ENCODE measurements at regions not wholly inside any gene's neighbourhood (a gene's known extent, or its start where the extent isn't known, plus 50 kb on each side); places are given as distances from the start of the nearest gene placed in this dataset.

- H3K9me3 ChIP-seq (ENCODE audit: control insufficient read depth in 1 of 2, low read length in 2 of 2) = no peaks in the 10 kb centered on the region
- no peaks in the 10 kb centered on the region for H3K27me3 ChIP-seq (ENCODE audit: control insufficient read depth in 1 of 2, insufficient read depth in 2 of 2, low read length in 2 of 2)
- no peak overlapping the region for H3K9ac ChIP-seq (ENCODE audit: low read depth in 1 of 2, low read length in 2 of 2)
- H3K36me3 ChIP-seq (ENCODE audit: control insufficient read depth in 1 of 2, insufficient read depth in 2 of 2, low read length in 2 of 2) = no peaks in the 10 kb centered on the region
- no peak overlapping the region for H3K27ac ChIP-seq (ENCODE audit: low read depth, low read length)
- no peak overlapping the region for H3K4me3 ChIP-seq (ENCODE audit: low read depth in 1 of 2, low read length in 2 of 2)
- H3K4me1 ChIP-seq (ENCODE audit: control insufficient read depth in 1 of 2, insufficient read depth in 2 of 2, low read length in 2 of 2) = peaks cover 0 to 4% of the 10 kb centered on the region in 2 donors
Measured at GRCh38 chr13:76797361-76797760, 88.8 kb downstream of the KCTD12 start.

GRCh38 chr13:76796851-76797250, 89.4 kb downstream of the KCTD12 start:
- Histone ChIP-seq H3K27me3 (ENCODE audit: control insufficient read depth in 1 of 2, insufficient read depth in 2 of 2, low read length in 2 of 2) (no peaks in the 10 kb centered on the region), H3K36me3 (ENCODE audit: control insufficient read depth in 1 of 2, insufficient read depth in 2 of 2, low read length in 2 of 2) (no peaks in the 10 kb centered on the region), H3K9me3 (ENCODE audit: control insufficient read depth in 1 of 2, low read length in 2 of 2) (no peaks in the 10 kb centered on the region), H3K27ac (ENCODE audit: low read depth, low read length) (no peak overlapping the region), H3K4me3 (ENCODE audit: low read depth in 1 of 2, low read length in 2 of 2) (no peak overlapping the region), H3K4me1 (ENCODE audit: control insufficient read depth in 1 of 2, insufficient read depth in 2 of 2, low read length in 2 of 2) (peaks cover 0 to 4% of the 10 kb centered on the region in 2 donors), H3K9ac (ENCODE audit: low read depth in 1 of 2, low read length in 2 of 2) (no peak overlapping the region)

- Histone ChIP-seq H3K4me1 (ENCODE audit: control insufficient read depth in 1 of 2, insufficient read depth in 2 of 2, low read length in 2 of 2) (peaks cover 0 to 4% of the 10 kb centered on the region in 2 donors), H3K9ac (ENCODE audit: low read depth in 1 of 2, low read length in 2 of 2) (no peak overlapping the region), H3K27ac (ENCODE audit: low read depth, low read length) (no peak overlapping the region), H3K4me3 (ENCODE audit: low read depth in 1 of 2, low read length in 2 of 2) (no peak overlapping the region), H3K36me3 (ENCODE audit: control insufficient read depth in 1 of 2, insufficient read depth in 2 of 2, low read length in 2 of 2) (no peaks in the 10 kb centered on the region), H3K27me3 (ENCODE audit: control insufficient read depth in 1 of 2, insufficient read depth in 2 of 2, low read length in 2 of 2) (no peaks in the 10 kb centered on the region), H3K9me3 (ENCODE audit: control insufficient read depth in 1 of 2, low read length in 2 of 2) (no peaks in the 10 kb centered on the region)
Measured at GRCh38 chr13:76795701-76796695, 90.2 kb downstream of the KCTD12 start.

- H3K9ac ChIP-seq (ENCODE audit: low read depth in 1 of 2, low read length in 2 of 2) = no peak overlapping the region
- no peak overlapping the region for H3K27ac ChIP-seq (ENCODE audit: low read depth, low read length)
- H3K27me3 ChIP-seq (ENCODE audit: control insufficient read depth in 1 of 2, insufficient read depth in 2 of 2, low read length in 2 of 2) = no peaks in the 10 kb centered on the region
- H3K36me3 ChIP-seq (ENCODE audit: control insufficient read depth in 1 of 2, insufficient read depth in 2 of 2, low read length in 2 of 2) = no peaks in the 10 kb centered on the region
- no peaks in the 10 kb centered on the region for H3K9me3 ChIP-seq (ENCODE audit: control insufficient read depth in 1 of 2, low read length in 2 of 2)
- H3K4me3 ChIP-seq (ENCODE audit: low read depth in 1 of 2, low read length in 2 of 2) = no peak overlapping the region
- H3K4me1 ChIP-seq (ENCODE audit: control insufficient read depth in 1 of 2, insufficient read depth in 2 of 2, low read length in 2 of 2) = no peaks in the 10 kb centered on the region
Measured at GRCh38 chr13:76792731-76793347, 93.4 kb downstream of the KCTD12 start.

- no peak overlapping the region for H3K27ac ChIP-seq (ENCODE audit: low read depth, low read length)
- H3K36me3 ChIP-seq (ENCODE audit: control insufficient read depth in 1 of 2, insufficient read depth in 2 of 2, low read length in 2 of 2) = no peaks in the 10 kb centered on the region
Measured at GRCh38 chr13:76790980-76791819, 95.0 kb downstream of the KCTD12 start.

GRCh38 chr13:76790526-76790925, 95.7 kb downstream of the KCTD12 start:
- Histone ChIP-seq H3K9me3 (ENCODE audit: control insufficient read depth in 1 of 2, low read length in 2 of 2) (no peaks in the 10 kb centered on the region), H3K27ac (ENCODE audit: low read depth, low read length) (no peak overlapping the region), H3K9ac (ENCODE audit: low read depth in 1 of 2, low read length in 2 of 2) (no peak overlapping the region)

More at GRCh38 chr13:76790980-76791819, 95.0 kb downstream of the KCTD12 start:
- H3K4me1 ChIP-seq (ENCODE audit: control insufficient read depth in 1 of 2, insufficient read depth in 2 of 2, low read length in 2 of 2) = no peaks in the 10 kb centered on the region
- H3K9ac ChIP-seq (ENCODE audit: low read depth in 1 of 2, low read length in 2 of 2) = no peak overlapping the region
- H3K27me3 ChIP-seq (ENCODE audit: control insufficient read depth in 1 of 2, insufficient read depth in 2 of 2, low read length in 2 of 2) = no peaks in the 10 kb centered on the region
- no peak overlapping the region for H3K4me3 ChIP-seq (ENCODE audit: low read depth in 1 of 2, low read length in 2 of 2)
- no peaks in the 10 kb centered on the region for H3K9me3 ChIP-seq (ENCODE audit: control insufficient read depth in 1 of 2, low read length in 2 of 2)

GRCh38 chr13:76783798-76784197, 102.4 kb downstream of the KCTD12 start:
- no peaks in the 10 kb centered on the region for H3K9me3 ChIP-seq (ENCODE audit: control insufficient read depth in 1 of 2, low read length in 2 of 2)
- no peak overlapping the region for H3K4me3 ChIP-seq (ENCODE audit: low read depth in 1 of 2, low read length in 2 of 2)
- H3K27ac ChIP-seq (ENCODE audit: low read depth, low read length) = no peak overlapping the region
- no peaks in the 10 kb centered on the region for H3K36me3 ChIP-seq (ENCODE audit: control insufficient read depth in 1 of 2, insufficient read depth in 2 of 2, low read length in 2 of 2)
- no peaks in the 10 kb centered on the region for H3K4me1 ChIP-seq (ENCODE audit: control insufficient read depth in 1 of 2, insufficient read depth in 2 of 2, low read length in 2 of 2)
- H3K9ac ChIP-seq (ENCODE audit: low read depth in 1 of 2, low read length in 2 of 2) = no peak overlapping the region
- no peaks in the 10 kb centered on the region for H3K27me3 ChIP-seq (ENCODE audit: control insufficient read depth in 1 of 2, insufficient read depth in 2 of 2, low read length in 2 of 2)

More at GRCh38 chr13:76790526-76790925, 95.7 kb downstream of the KCTD12 start:
- Histone ChIP-seq H3K36me3 (ENCODE audit: control insufficient read depth in 1 of 2, insufficient read depth in 2 of 2, low read length in 2 of 2) (no peaks in the 10 kb centered on the region), H3K4me1 (ENCODE audit: control insufficient read depth in 1 of 2, insufficient read depth in 2 of 2, low read length in 2 of 2) (no peaks in the 10 kb centered on the region), H3K4me3 (ENCODE audit: low read depth in 1 of 2, low read length in 2 of 2) (no peak overlapping the region), H3K27me3 (ENCODE audit: control insufficient read depth in 1 of 2, insufficient read depth in 2 of 2, low read length in 2 of 2) (no peaks in the 10 kb centered on the region)

- no peaks in the 10 kb centered on the region for H3K36me3 ChIP-seq (ENCODE audit: control insufficient read depth in 1 of 2, insufficient read depth in 2 of 2, low read length in 2 of 2)
- no peak overlapping the region for H3K27ac ChIP-seq (ENCODE audit: low read depth, low read length)
- H3K4me1 ChIP-seq (ENCODE audit: control insufficient read depth in 1 of 2, insufficient read depth in 2 of 2, low read length in 2 of 2) = no peaks in the 10 kb centered on the region
- H3K4me3 ChIP-seq (ENCODE audit: low read depth in 1 of 2, low read length in 2 of 2) = no peak overlapping the region
- no peak overlapping the region for H3K9ac ChIP-seq (ENCODE audit: low read depth in 1 of 2, low read length in 2 of 2)
- no peaks in the 10 kb centered on the region for H3K27me3 ChIP-seq (ENCODE audit: control insufficient read depth in 1 of 2, insufficient read depth in 2 of 2, low read length in 2 of 2)
- no peaks in the 10 kb centered on the region for H3K9me3 ChIP-seq (ENCODE audit: control insufficient read depth in 1 of 2, low read length in 2 of 2)
Measured at GRCh38 chr13:76778853-76779252, 107.4 kb downstream of the KCTD12 start.

- no peak overlapping the region for H3K9ac ChIP-seq (ENCODE audit: low read depth in 1 of 2, low read length in 2 of 2)
- no peaks in the 10 kb centered on the region for H3K27me3 ChIP-seq (ENCODE audit: control insufficient read depth in 1 of 2, insufficient read depth in 2 of 2, low read length in 2 of 2)
- no peaks in the 10 kb centered on the region for H3K36me3 ChIP-seq (ENCODE audit: control insufficient read depth in 1 of 2, insufficient read depth in 2 of 2, low read length in 2 of 2)
- no peaks in the 10 kb centered on the region for H3K9me3 ChIP-seq (ENCODE audit: control insufficient read depth in 1 of 2, low read length in 2 of 2)
- H3K4me1 ChIP-seq (ENCODE audit: control insufficient read depth in 1 of 2, insufficient read depth in 2 of 2, low read length in 2 of 2) = no peaks in the 10 kb centered on the region
- no peak overlapping the region for H3K4me3 ChIP-seq (ENCODE audit: low read depth in 1 of 2, low read length in 2 of 2)
- no peak overlapping the region for H3K27ac ChIP-seq (ENCODE audit: low read depth, low read length)
Measured at GRCh38 chr13:76777096-76777495, 109.1 kb downstream of the KCTD12 start.

Measured in duodenal mucosa (tissue), 2 donors.